RPMI7951 (cell line): ENCODE measurements at regions not wholly inside any gene's neighbourhood (a gene's known extent, or its start where the extent isn't known, plus 50 kb on each side); places are given as distances from the start of the nearest gene placed in this dataset.

ENCODE experiments used
- DNase-seq: peaks from one replicate; pipeline ENCODE4 v3.0.0-alpha.2; 2012; ENCODE audit warnings: low read depth

GRCh38 chr3:107251819-107252218, 125.4 kb upstream of the CCDC54 start:
- DNase-seq, result no peak

- DNase-seq, result no peak
Measured at GRCh38 chr3:107256963-107257362, 120.3 kb upstream of the CCDC54 start.

GRCh38 chr3:107258300-107258699, 118.9 kb upstream of the CCDC54 start:
- DNase-seq, result no peak

- no peak for DNase-seq
Measured at GRCh38 chr3:107260207-107260606, 117.0 kb upstream of the CCDC54 start.

DNA sequence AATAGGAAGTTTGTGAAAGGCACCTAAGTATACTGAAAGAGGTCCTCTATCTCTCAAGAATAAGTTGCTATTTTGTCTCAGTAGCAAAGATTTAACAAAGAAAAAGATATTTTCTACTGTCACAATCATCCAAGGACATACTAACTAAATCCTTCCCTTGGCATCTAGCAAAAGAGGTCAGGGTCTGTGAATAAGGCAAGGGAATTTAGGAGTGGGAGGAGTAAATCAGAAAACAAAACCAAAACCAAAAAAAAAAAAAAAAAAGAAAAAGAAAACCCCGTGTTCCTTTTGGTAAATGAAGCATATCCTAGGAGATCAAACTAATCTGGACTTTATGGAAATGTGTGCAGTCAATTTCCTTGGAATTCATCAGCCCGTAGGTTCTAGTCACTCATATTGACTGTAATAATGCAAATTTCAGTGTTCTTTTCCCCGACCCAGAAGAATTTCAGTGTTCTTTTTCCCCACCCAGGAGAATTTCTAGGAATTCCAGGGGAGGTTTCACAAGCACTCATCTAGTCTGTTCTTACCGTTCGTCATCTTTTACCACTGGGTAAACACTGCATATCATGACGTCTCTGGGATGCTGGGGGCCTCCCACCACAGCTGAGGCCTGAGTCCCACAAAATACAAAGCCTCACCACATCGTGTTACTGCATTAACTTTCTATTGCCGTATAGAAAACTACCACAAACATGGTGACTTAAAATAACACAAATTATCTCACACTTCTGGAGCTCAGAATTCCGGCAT, 113.8 kb upstream of the CCDC54 start:
- peak; percentile 17 for DNase-seq

DNA sequence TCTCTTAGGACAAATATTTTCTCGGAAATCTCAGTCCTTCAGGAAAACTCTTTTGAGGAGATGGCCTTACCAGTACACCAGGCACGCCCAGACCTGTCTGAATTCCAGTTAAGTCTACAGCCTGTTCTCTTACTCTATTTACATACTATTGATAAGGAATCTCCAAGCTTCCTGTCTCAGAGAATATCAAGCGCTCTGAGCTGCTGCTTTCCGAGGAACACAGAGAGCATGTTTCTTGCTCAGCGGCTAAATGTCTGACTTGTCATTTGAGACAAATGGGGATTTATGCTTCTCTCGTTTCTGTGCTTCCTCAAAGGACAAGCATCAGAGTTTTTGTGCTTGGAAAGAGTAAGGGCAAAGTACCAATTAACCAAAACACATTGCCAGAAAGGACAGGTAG, 112.4 kb upstream of the CCDC54 start:
- DNase-seq, result no peak

GRCh38 chr3:107265526-107265925, 111.7 kb upstream of the CCDC54 start:
- no peak for DNase-seq

DNA sequence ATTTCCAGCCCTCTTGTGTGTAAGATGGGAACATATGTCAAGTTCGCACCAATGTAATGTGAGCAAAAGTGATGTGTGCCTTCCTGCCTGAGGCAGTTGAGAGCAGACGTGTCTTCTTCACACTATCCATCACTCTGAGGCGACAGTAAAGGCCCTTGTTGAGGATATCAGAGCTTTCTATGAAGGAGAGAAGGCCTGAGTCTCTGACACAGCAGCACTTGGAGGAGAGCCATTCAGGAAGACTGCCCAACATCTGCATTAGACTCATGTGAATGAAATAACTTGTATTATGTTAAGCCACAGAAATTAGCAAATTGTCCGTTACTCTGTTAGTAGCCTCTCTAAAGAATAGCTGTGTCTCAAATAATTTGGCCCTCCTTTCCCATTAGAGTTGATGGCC, 108.8 kb upstream of the CCDC54 start:
- DNase-seq, result no peak

GRCh38 chr3:107269136-107269535, 108.1 kb upstream of the CCDC54 start:
- no peak for DNase-seq

DNA sequence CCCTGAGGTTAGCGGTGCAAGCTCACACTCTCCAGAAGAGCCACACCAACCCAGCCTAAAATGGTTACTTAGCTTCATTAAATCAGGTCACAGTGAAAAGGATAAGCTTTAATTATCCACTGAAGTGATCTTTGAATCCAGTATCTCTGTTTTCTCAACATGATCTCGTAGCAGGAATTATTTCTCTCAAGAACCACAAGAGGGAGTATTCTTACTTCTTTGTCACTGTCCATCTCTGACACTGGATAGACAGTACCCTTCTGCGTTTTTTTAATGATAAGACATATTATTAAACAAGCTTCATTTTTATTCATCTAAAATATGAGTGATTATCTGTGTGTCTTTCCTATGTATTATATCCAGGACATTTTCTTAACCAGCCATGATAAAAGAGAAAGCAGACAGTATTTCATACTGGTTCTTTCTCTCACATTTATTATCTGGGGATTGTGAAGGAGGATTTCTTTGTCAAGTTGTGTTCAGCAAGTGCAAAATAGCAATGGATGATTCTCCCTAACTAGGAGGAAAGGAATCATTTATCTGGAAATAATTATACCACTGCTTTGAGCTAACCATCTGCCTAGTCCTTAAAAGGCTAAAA, 105.4 kb upstream of the CCDC54 start:
- peak; percentile 58 for DNase-seq

DNA sequence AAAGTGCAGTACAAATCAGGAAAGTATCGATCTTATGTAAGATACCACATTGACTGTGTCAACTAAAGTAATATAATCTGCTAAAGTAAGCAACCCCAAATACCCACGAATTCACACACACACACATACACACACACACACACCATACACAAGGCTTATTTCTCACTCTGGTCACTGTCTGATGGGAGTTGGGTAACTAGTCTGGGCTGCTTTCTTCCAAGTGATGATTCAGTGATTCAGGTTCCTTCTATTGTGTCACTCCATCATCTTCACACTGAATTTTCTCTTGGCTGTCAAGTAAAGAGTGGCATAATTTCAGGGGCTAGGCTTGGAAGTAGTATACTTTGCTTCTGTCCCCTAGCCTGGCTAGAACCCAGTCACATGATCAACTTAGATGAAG, 104.8 kb upstream of the CCDC54 start:
- no peak for DNase-seq

DNA sequence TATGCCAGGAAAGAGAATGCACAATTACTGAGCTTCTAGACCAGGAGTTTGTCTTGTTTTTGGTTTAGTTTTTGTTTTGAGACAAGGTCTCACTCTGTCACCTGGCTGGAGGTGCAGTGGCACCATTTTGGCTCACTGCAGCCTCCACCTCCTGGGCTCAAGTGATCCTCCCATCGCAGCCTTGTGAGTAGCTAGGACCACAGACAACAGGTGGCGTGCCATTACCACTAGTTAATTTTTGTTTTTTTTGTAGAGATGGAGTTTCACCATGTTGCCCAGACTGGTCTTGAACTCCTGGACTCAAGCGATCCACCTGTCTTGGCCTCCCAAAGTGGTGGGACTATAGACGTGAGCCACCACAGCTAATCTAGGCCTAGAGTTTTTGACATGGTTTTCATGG, 104.4 kb upstream of the CCDC54 start:
- DNase-seq, result no peak

DNA sequence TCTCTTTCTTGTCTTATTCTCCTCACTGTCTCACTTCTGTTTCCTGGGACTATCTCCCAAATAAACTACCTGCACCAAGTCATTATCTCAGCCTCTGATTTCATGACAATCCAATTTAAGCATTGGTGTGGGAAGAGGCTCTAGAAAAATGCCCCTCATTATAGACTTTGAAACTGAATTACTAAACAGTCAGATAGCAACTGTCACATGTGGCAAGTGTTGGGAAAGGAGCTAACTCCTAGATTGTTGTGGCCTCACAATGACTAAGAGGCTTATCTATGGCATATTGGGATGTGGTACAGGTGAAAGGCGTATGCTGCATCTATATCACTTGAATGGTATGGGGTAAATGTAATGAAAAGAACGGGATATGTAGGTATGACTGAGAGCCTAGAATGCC, 103.5 kb upstream of the CCDC54 start:
- DNase-seq, result no peak

DNA sequence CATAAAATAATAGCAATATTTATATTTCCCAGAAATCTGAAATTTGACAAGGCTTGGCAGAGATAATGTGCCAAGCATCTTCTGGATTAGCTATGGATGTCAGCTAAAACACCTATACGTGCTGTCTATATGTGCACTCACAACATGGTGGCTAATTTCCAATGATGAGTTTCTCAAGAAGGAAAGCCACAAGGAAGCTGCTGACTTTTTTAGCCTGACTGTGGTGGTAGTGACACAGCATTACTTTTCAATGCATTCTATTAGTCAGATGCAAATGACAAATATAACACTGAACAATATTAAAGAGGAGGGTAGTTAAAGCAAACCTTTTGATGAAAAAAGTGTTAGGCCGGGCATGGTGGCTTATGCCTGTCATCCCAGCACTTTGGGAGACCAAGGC, 101.7 kb upstream of the CCDC54 start:
- DNase-seq, result no peak

DNA sequence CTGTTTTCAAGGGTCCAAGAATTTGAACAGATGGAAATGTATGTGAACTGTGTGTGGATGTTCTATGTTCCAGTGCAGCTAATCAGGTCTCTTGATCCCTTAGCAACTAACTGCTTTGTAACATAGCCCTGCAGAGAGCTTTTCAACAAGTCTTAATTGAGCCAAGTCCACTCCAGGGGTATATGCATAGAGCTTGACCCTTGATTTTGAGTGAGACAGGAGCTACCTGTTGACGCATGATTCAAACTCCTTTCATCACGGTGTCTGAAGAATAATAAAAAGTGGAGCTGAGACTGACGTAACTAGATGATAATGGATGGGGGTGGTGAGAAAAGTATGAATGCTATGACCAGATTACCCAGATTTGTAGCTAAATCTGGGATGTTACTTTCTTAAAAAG, 93.3 kb upstream of the CCDC54 start:
- DNase-seq, result no peak

GRCh38 chr3:107284612-107285011, 92.6 kb upstream of the CCDC54 start:
- no peak for DNase-seq

- DNase-seq, result peak; percentile 74
Measured at GRCh38 chr3:107285197-107285596, 92.0 kb upstream of the CCDC54 start.

GRCh38 chr3:107289354-107289753, 87.9 kb upstream of the CCDC54 start:
- no peak for DNase-seq

GRCh38 chr3:107294117-107294516, 83.1 kb upstream of the CCDC54 start:
- DNase-seq, result no peak

GRCh38 chr3:107297597-107297996, 79.6 kb upstream of the CCDC54 start:
- no peak for DNase-seq

DNA sequence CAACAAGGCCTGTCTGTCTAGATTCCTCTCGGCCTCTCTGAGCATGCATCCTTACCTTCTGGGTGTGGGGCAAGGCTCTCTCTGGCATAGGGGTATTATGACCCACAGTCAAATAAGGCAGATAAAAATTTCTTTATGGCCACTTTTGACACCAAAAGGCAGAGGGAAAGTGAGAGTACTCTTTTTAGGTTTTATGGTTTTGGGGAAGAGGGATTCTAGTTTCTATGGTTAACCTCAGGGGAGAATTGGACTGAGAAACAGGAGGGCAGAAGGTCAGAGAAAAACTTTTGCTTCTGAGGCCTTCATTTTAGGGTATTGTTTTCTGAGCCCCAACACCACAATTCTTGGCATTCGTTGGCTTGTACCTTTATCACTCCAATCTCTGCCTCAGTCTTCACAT, 70.0 kb upstream of the CCDC54 start:
- no peak for DNase-seq

DNA sequence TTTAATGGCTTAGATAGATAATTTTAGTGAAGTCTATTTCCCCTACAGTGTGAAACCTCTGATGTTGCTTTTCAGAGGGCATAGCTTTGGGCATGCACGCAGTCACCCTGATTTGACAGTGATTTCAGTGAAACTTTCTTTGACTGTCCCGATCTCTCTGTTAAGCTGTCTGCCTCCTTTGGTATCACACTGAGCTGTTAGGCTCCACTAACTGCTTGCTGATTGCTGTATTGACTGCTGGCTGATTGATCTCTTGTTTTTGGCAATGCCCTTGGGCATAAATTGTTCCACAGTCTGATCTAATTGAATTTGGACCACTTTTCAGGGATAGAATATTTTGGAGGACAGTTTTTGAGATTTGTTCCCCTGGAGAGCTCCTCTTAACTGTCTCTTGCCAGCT, 68.5 kb upstream of the CCDC54 start:
- no peak for DNase-seq

GRCh38 chr3:107309312-107309711, 67.9 kb upstream of the CCDC54 start:
- no peak for DNase-seq

- no peak for DNase-seq
Measured at GRCh38 chr3:107313711-107314110, 63.5 kb upstream of the CCDC54 start.
